ENCODE measurements at regions not wholly inside any gene's neighbourhood (a gene's known extent, or its start where the extent isn't known, plus 50 kb on each side); places are given as distances from the start of the nearest gene placed in this dataset.
A peak's percentile ranks its signal among the peaks of the same experiment; 100 is the strongest.

- BruUV-seq (replicated peaks): no TSS peak
- Histone ChIP-seq H3K4me2 (ENCODE audit: insufficient read depth, low read length) (no peak overlapping the region), H3K4me1 (ENCODE audit: control insufficient read depth, extremely low read depth, insufficient read depth, low read length) (peaks cover 2% of the 10 kb centered on the region), H3K9ac (replicated peaks; ENCODE audit: extremely low read depth, insufficient read depth, low read length) (no peak overlapping the region), H3K9me3 (replicated peaks; ENCODE audit: control insufficient read depth, insufficient read depth, low read length) (no peaks in the 10 kb centered on the region), H3K9me1 (replicated peaks; ENCODE audit: control insufficient read depth, extremely low read depth, insufficient read depth, low read length) (no peaks in the 10 kb centered on the region), H2AFZ (ENCODE audit: low read depth, low read length) (no peak overlapping the region), H3K79me2 (ENCODE audit: control insufficient read depth, insufficient read depth, low read length) (no peaks in the 10 kb centered on the region), H3K36me3 (ENCODE audit: control insufficient read depth in 2 of 2, extremely low read depth in 1 of 2, insufficient read depth in 2 of 2, low read length in 2 of 2) (no peaks in the 10 kb centered on the region), H3K27me3 (ENCODE audit: control insufficient read depth in 2 of 2, insufficient read depth in 2 of 2, low read length in 2 of 2) (no peaks in the 10 kb centered on the region), H3K27ac (ENCODE audit: insufficient read depth, low read depth, low read length) (no peak overlapping the region), H4K20me1 (replicated peaks; ENCODE audit: control insufficient read depth, extremely low read depth, insufficient read depth, low read length) (no peaks in the 10 kb centered on the region), H3K4me3 (replicated peaks in 1 of 3; ENCODE audit: insufficient read depth in 1 of 3, low read depth in 1 of 3, low read length in 3 of 3) (no peak overlapping the region)
- POLR2A ChIA-PET: no interaction called here
- dilution Hi-C loops (cut with MboI; ENCODE audit: extremely low pct_ligation_motif_present, low sequenced_read_pairs) (no loop called here), intact Hi-C loops (cut with micrococcal nuclease) (no loop called here)
- CTCF ChIA-PET: interaction anchor here (0.7 to 3.4 kb wide), 4 partner anchors 10 to 136 kb away, joined by 3 to 14 read pairs (median 3); no protein-coding TSS in a partner anchor
- DNase-seq (ENCODE audit: low read depth, low spot score) (no peak), FAIRE-seq (no peak)
- TF ChIP-seq FOS (IDR thresholded peaks at IDR 0.05; ENCODE audit: borderline replicate concordance, insufficient read depth, low read length) (no peak), POLR2A (IDR thresholded peaks at IDR 0.05; ENCODE audit: low read depth, low read length) (no peak), EZH2 (IDR thresholded peaks at IDR 0.05; ENCODE audit: borderline replicate concordance, low read depth, low read length, severe bottlenecking) (no peak), POLR2AphosphoS5 (IDR thresholded peaks at IDR 0.05; ENCODE audit: insufficient read depth, low read depth, low read length) (no peak)
These were observed 158.6 kb upstream of the TARS1 start for GRCh38 chr5:33282157-33282556.

DNA sequence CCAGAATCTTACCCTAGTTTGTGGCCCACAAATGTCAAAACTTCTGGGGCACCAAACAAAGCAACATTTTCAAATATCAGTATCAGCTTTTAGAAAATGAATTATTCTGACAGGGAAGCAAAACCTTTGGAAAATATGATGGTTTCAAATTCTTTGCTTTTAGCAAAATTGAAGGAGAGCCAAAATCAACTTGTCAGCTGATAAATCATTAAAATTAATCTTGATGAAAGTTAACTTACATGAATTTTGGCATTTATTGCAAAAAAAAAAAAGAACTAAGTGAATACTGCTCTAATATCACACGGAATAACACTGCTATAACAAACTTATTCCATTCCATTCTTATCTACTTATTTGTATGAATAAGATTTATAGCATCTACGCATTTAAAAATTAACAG, 158.1 kb upstream of the TARS1 start:
- no TSS peak for BruUV-seq (replicated peaks)
- no peaks in the 10 kb centered on the region for H3K79me2 ChIP-seq (ENCODE audit: control insufficient read depth, insufficient read depth, low read length)
- H3K4me1 ChIP-seq (ENCODE audit: control insufficient read depth, extremely low read depth, insufficient read depth, low read length): no peaks in the 10 kb centered on the region
- H3K4me2 ChIP-seq (ENCODE audit: insufficient read depth, low read length): no peak overlapping the region
- TF ChIP-seq EZH2 (IDR thresholded peaks at IDR 0.05; ENCODE audit: borderline replicate concordance, low read depth, low read length, severe bottlenecking) (no peak), FOS (IDR thresholded peaks at IDR 0.05; ENCODE audit: borderline replicate concordance, insufficient read depth, low read length) (no peak), POLR2AphosphoS5 (IDR thresholded peaks at IDR 0.05; ENCODE audit: insufficient read depth, low read depth, low read length) (no peak), MYC (IDR thresholded peaks at IDR 0.05; ENCODE audit: low read depth, low read length) (no peak), MAX (IDR thresholded peaks at IDR 0.05; ENCODE audit: insufficient read depth, insufficient read length) (no peak), POLR2A (IDR thresholded peaks at IDR 0.05; ENCODE audit: low read depth, low read length) (no peak), JUN (IDR thresholded peaks at IDR 0.05; ENCODE audit: borderline replicate concordance, insufficient read depth, insufficient read length, low read depth) (no peak), GATA2 (IDR thresholded peaks at IDR 0.05; ENCODE audit: insufficient read depth, insufficient read length, low read depth, low read length) (no peak)
- TF ChIP-seq, protein P1, sequence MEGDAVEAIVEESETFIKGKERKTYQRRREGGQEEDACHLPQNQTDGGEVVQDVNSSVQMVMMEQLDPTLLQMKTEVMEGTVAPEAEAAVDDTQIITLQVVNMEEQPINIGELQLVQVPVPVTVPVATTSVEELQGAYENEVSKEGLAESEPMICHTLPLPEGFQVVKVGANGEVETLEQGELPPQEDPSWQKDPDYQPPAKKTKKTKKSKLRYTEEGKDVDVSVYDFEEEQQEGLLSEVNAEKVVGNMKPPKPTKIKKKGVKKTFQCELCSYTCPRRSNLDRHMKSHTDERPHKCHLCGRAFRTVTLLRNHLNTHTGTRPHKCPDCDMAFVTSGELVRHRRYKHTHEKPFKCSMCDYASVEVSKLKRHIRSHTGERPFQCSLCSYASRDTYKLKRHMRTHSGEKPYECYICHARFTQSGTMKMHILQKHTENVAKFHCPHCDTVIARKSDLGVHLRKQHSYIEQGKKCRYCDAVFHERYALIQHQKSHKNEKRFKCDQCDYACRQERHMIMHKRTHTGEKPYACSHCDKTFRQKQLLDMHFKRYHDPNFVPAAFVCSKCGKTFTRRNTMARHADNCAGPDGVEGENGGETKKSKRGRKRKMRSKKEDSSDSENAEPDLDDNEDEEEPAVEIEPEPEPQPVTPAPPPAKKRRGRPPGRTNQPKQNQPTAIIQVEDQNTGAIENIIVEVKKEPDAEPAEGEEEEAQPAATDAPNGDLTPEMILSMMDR (IDR thresholded peaks at IDR 0.05; ENCODE audit: extremely low read depth in 1 of 2, insufficient read depth in 1 of 2, low read depth in 1 of 2, low read length in 2 of 2): no peak
- no peaks in the 10 kb centered on the region for H3K36me3 ChIP-seq (ENCODE audit: control insufficient read depth in 2 of 2, extremely low read depth in 1 of 2, insufficient read depth in 2 of 2, low read length in 2 of 2)
- dilution Hi-C loops (cut with MboI; ENCODE audit: extremely low pct_ligation_motif_present, low sequenced_read_pairs): no loop called here
- no peaks in the 10 kb centered on the region for H4K20me1 ChIP-seq (replicated peaks; ENCODE audit: control insufficient read depth, extremely low read depth, insufficient read depth, low read length)
- no peaks in the 10 kb centered on the region for H3K9me1 ChIP-seq (replicated peaks; ENCODE audit: control insufficient read depth, extremely low read depth, insufficient read depth, low read length)
- no peak overlapping the region for H2AFZ ChIP-seq (ENCODE audit: low read depth, low read length)
- H3K4me3 ChIP-seq (replicated peaks in 1 of 3; ENCODE audit: insufficient read depth in 1 of 3, low read depth in 1 of 3, low read length in 3 of 3): no peak overlapping the region
- no peak overlapping the region for H3K27ac ChIP-seq (ENCODE audit: insufficient read depth, low read depth, low read length)
- ChIA-PET CTCF (interaction anchor here (0.7 to 3.4 kb wide), 4 partner anchors 10 to 136 kb away, joined by 3 to 14 read pairs (median 3); no protein-coding TSS in a partner anchor), POLR2A (no interaction called here)
- FAIRE-seq: no peak
- H3K9ac ChIP-seq (replicated peaks; ENCODE audit: extremely low read depth, insufficient read depth, low read length): no peak overlapping the region
- no peaks in the 10 kb centered on the region for H3K27me3 ChIP-seq (ENCODE audit: control insufficient read depth in 2 of 2, insufficient read depth in 2 of 2, low read length in 2 of 2)
- intact Hi-C loops (cut with micrococcal nuclease): no loop called here
- H3K9me3 ChIP-seq (replicated peaks; ENCODE audit: control insufficient read depth, insufficient read depth, low read length): no peaks in the 10 kb centered on the region
- peak; percentile 46 for DNase-seq (ENCODE audit: low read depth, low spot score)

All from endothelial cell of umbilical vein (primary cell).